Testis (tissue), 2 donors: ENCODE measurements at regions not wholly inside any gene's neighbourhood (a gene's known extent, or its start where the extent isn't known, plus 50 kb on each side); places are given as distances from the start of the nearest gene placed in this dataset.

Source experiments
- DNase-seq: peaks from one replicate; pipeline ENCODE4 v3.0.0-alpha.2; 2019
- H3K27ac ChIP-seq, 2 donors: fragments of 200-600 bp; sonication (generic); one replicate each; pipeline ENCODE4 v1.5.1; 2019
- H3K27me3 ChIP-seq: fragments of 200-600 bp; sonication (generic); one replicate; pipeline ENCODE4 v1.5.1; 2019
- H3K36me3 ChIP-seq: fragments of 200-600 bp; sonication (generic); one replicate; pipeline ENCODE4 v1.5.1; 2017; ENCODE audit warnings: low read depth; ENCODE audit errors: missing control alignments
- H3K4me1 ChIP-seq: fragments of 200-600 bp; sonication (generic); one replicate; pipeline ENCODE4 v1.5.1; 2019
- H3K4me3 ChIP-seq, 2 donors: fragments of 200-600 bp; sonication (generic); one replicate each; pipeline ENCODE4 v1.5.1; 2017 to 2019
- H3K9me3 ChIP-seq: fragments of 200-600 bp; sonication (generic); one replicate; pipeline ENCODE4 v1.5.1; 2017
- POLR2A ChIP-seq: fragments of 450-650 bp; IDR thresholded peaks from one replicate; pipeline ENCODE4 v1.6.1; 2017; ENCODE audit warnings: antibody characterized with exemption, mild to moderate bottlenecking, moderate library complexity
- WGBS, 2 donors: methylation state at CpG; one replicate each; pipeline ENCODE4 v1.1.5; 2018; 5-methylcytosine and 5-hydroxymethylcytosine counted together
- intact Hi-C: fragments of 100-400 bp; cut with DNase I; formaldehyde crosslinking; loops from one replicate; pipeline ENCODE4 v1.15.1; 2023; ENCODE audit warnings: low total_unique reads
- TF ChIP-seq, protein P1 (sequence below), 3 experiments: fragments of 450-650 bp in 2 of 3; fragments of 200-600 bp in 1 of 3; sonication (generic) in 1 of 3; IDR thresholded peaks; one replicate each; pipeline ENCODE4 v1.5.1; 2016 to 2019; ENCODE audit warnings: antibody characterized with exemption in 3 of 3, mild to moderate bottlenecking in 2 of 3, moderate library complexity in 1 of 3

DNA sequence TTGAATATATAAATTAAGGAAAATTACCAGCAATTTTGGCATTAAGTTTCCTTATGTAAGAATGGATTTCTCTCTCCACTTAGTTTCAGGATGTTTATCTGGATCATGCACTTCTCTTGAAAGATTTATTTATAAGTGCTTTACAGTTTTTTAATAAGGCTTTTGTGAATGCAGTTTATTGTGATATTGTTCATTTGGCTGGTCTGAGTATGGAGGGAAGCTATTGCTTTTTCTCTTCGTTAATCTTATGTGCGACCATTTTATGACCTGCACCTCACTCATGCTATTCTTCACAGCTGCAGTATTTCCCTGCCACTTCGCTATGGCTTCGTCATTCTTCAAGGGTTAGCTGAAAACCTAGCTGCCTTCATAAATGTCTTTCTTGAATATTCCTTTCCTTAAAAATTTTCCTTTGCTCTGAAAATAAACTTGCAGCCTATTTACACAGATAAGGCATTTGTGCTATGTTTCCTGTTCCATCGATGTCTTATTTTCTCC is 233.4 kb downstream of the SOCS6 start:
- no peaks in the 10 kb centered on the region for H3K36me3 ChIP-seq
- no peak overlapping the region for H3K27ac ChIP-seq
- no peaks in the 10 kb centered on the region for H3K4me1 ChIP-seq
- DNase-seq, result no peak
- no peaks in the 10 kb centered on the region for H3K27me3 ChIP-seq
- intact Hi-C loops, result no loop called here
- no peak overlapping the region for H3K4me3 ChIP-seq
- WGBS, 2 donors, result 60 to 61% methylated on average over 5 of the region's 5 CpGs
- H3K9me3 ChIP-seq, result no peaks in the 10 kb centered on the region
- TF ChIP-seq POLR2A, result no peak
- TF ChIP-seq, protein P1, sequence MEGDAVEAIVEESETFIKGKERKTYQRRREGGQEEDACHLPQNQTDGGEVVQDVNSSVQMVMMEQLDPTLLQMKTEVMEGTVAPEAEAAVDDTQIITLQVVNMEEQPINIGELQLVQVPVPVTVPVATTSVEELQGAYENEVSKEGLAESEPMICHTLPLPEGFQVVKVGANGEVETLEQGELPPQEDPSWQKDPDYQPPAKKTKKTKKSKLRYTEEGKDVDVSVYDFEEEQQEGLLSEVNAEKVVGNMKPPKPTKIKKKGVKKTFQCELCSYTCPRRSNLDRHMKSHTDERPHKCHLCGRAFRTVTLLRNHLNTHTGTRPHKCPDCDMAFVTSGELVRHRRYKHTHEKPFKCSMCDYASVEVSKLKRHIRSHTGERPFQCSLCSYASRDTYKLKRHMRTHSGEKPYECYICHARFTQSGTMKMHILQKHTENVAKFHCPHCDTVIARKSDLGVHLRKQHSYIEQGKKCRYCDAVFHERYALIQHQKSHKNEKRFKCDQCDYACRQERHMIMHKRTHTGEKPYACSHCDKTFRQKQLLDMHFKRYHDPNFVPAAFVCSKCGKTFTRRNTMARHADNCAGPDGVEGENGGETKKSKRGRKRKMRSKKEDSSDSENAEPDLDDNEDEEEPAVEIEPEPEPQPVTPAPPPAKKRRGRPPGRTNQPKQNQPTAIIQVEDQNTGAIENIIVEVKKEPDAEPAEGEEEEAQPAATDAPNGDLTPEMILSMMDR (IDR thresholded peaks at IDR 0.05), result no peak

DNA sequence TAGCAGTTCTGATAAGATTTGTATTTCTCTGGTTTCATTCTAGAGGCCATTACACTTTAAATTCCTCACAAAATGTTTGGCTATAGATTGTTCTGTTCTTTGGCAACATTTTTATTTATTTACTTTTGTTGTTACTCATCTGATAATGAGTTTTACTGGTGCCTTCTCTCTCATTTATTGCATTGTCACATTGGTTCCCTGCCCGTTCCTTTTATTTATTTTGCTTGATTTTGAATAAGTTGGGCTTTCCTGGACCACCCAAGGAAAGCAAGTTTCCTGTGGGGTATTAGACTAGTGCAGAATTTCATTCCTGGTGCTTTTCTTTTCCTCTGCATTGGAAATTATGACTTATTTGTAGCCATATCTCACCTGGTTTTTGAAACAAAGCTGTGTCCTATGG is 232.0 kb downstream of the SOCS6 start:
- H3K4me1 ChIP-seq, result no peaks in the 10 kb centered on the region
- intact Hi-C loops, result no loop called here
- TF ChIP-seq, protein P1 (IDR thresholded peaks at IDR 0.05), result no peak
- no peak for TF ChIP-seq POLR2A
- no peak overlapping the region for H3K27ac ChIP-seq
- H3K4me3 ChIP-seq, result no peak overlapping the region
- H3K27me3 ChIP-seq, result no peaks in the 10 kb centered on the region
- no peaks in the 10 kb centered on the region for H3K9me3 ChIP-seq
- no peak for DNase-seq
- WGBS, 2 donors, result 17 to 46% methylated on average over 1 of the region's 1 CpG
- no peaks in the 10 kb centered on the region for H3K36me3 ChIP-seq

DNA sequence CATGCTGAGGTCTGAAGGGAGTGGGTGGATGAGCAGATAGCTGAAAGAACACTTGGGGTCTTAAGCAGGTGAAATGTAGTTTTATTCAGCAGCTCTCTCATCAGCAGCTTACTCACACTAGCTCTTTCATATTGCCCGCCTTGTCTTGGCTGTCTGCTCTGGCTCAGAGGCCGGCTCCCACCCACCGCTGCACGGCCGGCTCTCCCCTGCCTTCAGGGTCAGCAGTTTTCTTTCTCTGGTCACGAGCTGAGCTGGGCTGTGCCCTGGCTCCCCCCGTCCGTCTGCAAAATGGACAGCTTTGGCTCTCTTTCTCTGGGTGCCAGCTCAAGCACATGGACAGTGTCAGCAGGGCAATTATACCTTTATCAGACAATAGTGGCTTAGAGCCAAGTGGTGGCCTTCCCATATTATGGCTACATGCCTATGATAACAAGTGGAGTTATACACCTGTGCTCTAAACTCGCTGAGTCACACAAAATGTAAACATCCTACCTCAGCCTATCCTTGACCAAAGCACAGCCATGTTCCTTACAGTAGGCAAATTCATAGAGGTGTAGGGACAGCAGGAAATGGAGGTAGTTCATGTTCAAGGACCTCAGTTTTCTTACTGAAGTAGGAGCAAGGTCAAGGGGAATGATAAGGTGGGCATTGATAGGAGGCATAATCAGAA is 224.8 kb downstream of the SOCS6 start:
- 62 to 63% methylated on average over 9 of the region's 9 CpGs for WGBS, 2 donors
- no peaks in the 10 kb centered on the region for H3K9me3 ChIP-seq
- intact Hi-C loops, result no loop called here
- H3K4me1 ChIP-seq, result no peaks in the 10 kb centered on the region
- no peak for DNase-seq
- H3K36me3 ChIP-seq, result no peaks in the 10 kb centered on the region
- no peaks in the 10 kb centered on the region for H3K27me3 ChIP-seq
- no peak overlapping the region for H3K27ac ChIP-seq
- no peak overlapping the region for H3K4me3 ChIP-seq
- TF ChIP-seq, protein P1 (IDR thresholded peaks at IDR 0.05), result no peak
- TF ChIP-seq POLR2A, result no peak

DNA sequence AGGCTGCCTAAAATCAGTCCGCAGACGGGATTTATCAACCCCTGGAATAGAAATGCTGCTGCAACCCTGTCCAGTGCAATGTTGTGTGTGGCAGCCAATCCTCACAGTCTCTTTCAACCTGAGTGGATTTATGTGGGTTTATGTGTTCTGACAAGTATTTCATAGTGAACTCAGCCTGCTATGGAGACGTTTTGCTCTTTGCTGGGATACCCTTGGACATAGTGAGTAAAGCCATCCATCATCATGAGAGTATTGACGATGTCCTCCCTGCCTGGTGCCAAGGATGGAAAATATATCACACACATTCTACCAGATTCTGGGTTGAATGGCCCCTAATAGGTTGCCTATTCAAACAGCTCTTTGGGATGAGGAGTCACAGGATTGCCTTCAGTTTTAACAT is 219.1 kb downstream of the SOCS6 start:
- Histone ChIP-seq H3K27ac (no peak overlapping the region), H3K27me3 (no peaks in the 10 kb centered on the region), H3K4me3 (no peak overlapping the region), H3K36me3 (no peaks in the 10 kb centered on the region), H3K9me3 (no peaks in the 10 kb centered on the region), H3K4me1 (no peaks in the 10 kb centered on the region)
- no peak for TF ChIP-seq POLR2A
- TF ChIP-seq, protein P1 (IDR thresholded peaks at IDR 0.05), result no peak
- intact Hi-C loops, result no loop called here
- 77 to 81% methylated on average over 4 of the region's 4 CpGs for whole genome bisulfite sequencing, 2 donors
- no peak for DNase-seq

DNA sequence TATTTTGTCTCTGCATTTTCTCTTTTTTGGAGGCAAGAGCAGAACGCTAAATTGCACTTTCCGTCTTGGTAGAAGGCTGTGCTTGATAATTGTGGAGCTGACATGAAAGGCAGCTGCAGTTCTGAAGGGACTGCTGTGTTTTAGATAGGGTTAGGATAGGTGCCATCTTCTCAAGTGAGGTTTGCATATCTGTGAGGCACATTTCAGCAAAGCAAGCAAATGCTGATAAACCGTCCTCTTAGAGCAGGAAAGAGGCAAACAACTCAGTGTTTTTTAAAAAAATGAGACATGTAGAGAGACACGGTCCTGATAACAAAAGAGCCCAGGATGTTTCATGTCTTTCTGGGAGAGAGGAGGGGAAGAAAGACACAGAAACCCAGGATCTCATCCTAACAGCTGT is 217.7 kb downstream of the SOCS6 start:
- DNase-seq, result no peak
- H3K27me3 ChIP-seq, result no peaks in the 10 kb centered on the region
- no peak for TF ChIP-seq POLR2A
- 62 to 64% methylated on average over 4 of the region's 4 CpGs for WGBS, 2 donors
- no peaks in the 10 kb centered on the region for H3K9me3 ChIP-seq
- no peak overlapping the region for H3K27ac ChIP-seq
- H3K4me3 ChIP-seq, result no peak overlapping the region
- intact Hi-C loops, result no loop called here
- H3K4me1 ChIP-seq, result no peaks in the 10 kb centered on the region
- H3K36me3 ChIP-seq, result no peaks in the 10 kb centered on the region
